ENCODE measurements at regions not wholly inside any gene's neighbourhood (a gene's known extent, or its start where the extent isn't known, plus 50 kb on each side); places are given as distances from the start of the nearest gene placed in this dataset.

- ChIA-PET CTCF (interaction anchor here (1.1 kb wide), 1 partner anchor 16 kb away, joined by 3 read pairs; no protein-coding TSS in a partner anchor), RAD21 (ENCODE audit: unreplicated experiment) (interaction anchor here (0.9 to 14.9 kb wide), 3 partner anchors 24 to 138 kb away, joined by 3 to 384 read pairs (median 21); no protein-coding TSS in a partner anchor), SMC1A (ENCODE audit: uncharacterized antibody, unreplicated experiment) (interaction anchor here (0.8 to 4.1 kb wide), 5 partner anchors 9 to 42 kb away, joined by 3 to 21 read pairs (median 7); no protein-coding TSS in a partner anchor), POLR2A (interaction anchor here (0.6 to 1.5 kb wide), 2 partner anchors 90 to 340 kb away, joined by 3 to 5 read pairs; no protein-coding TSS in a partner anchor)
- Histone ChIP-seq H3K27me3 (replicated peaks in 1 of 2; ENCODE audit: control insufficient read depth in 2 of 2, insufficient read depth in 2 of 2, low read length in 1 of 2) (no peaks in the 10 kb centered on the region), H3K9ac (ENCODE audit: control insufficient read depth, insufficient read depth, low read length) (no peak overlapping the region), H3K27ac (ENCODE audit: control insufficient read depth, insufficient read depth) (no peak overlapping the region), H4K20me1 (ENCODE audit: control insufficient read depth, insufficient read depth) (no peaks in the 10 kb centered on the region), H3K36me3 (ENCODE audit: control insufficient read depth in 2 of 2, insufficient read depth in 2 of 2, low read length in 1 of 2) (no peaks in the 10 kb centered on the region), H3K4me2 (ENCODE audit: control insufficient read depth, insufficient read depth) (no peak overlapping the region), H3K9me3 (replicated peaks; ENCODE audit: control insufficient read depth, insufficient read depth, low read length) (peaks cover 3% of the 10 kb centered on the region; the same call in 2 of the 3 replicates), H3K4me3 (no peak overlapping the region), H3K79me2 (ENCODE audit: control insufficient read depth, insufficient read depth, low read length) (no peaks in the 10 kb centered on the region), H3K4me1 (ENCODE audit: control insufficient read depth, insufficient read depth, low read length) (peaks cover 34% of the 10 kb centered on the region), H2AFZ (ENCODE audit: control insufficient read depth, low read depth, low read length) (no peak overlapping the region)
- no peak for DNase-seq (ENCODE audit: low read depth, low spot score)
- intact Hi-C loops (cut with micrococcal nuclease; ENCODE audit: unreplicated experiment) (no loop called here), in situ Hi-C loops (cut with MboI) (no loop called here)
- FAIRE-seq: no peak
- no peak for ATAC-seq
- TF ChIP-seq JUNB (IDR thresholded peaks at IDR 0.05) (no peak), RUNX3 (IDR thresholded peaks at IDR 0.05; ENCODE audit: low read length) (no peak), KLF5 (IDR thresholded peaks at IDR 0.05; ENCODE audit: partially characterized antibody) (no peak), POLR2A (IDR thresholded peaks at IDR 0.05; ENCODE audit: low read depth, low read length) (no peak), EP300 (IDR thresholded peaks at IDR 0.05; ENCODE audit: borderline replicate concordance in 1 of 2, control insufficient read depth in 1 of 2, low read depth in 2 of 2, low read length in 2 of 2) (no peak), MYB (IDR thresholded peaks at IDR 0.05; ENCODE audit: borderline replicate concordance, low read depth, low read length) (no peak), MLLT1 (IDR thresholded peaks at IDR 0.05) (no peak)
- BruUV-seq (replicated peaks): no TSS peak
- 96% methylated on average over 4 of the region's 4 CpGs for WGBS (ENCODE audit: insufficient coverage, insufficient replicate concordance, low lambda C conversion rate, missing lambda C conversion rate)
These were observed 66.3 kb upstream of the TMEM170B start for GRCh38 chr6:11471261-11471660.

Measured in GM12878 (cell line).